HG03280 (cell line): ENCODE measurements at regions not wholly inside any gene's neighbourhood (a gene's known extent, or its start where the extent isn't known, plus 50 kb on each side); places are given as distances from the start of the nearest gene placed in this dataset.

Source experiments
- ATAC-seq: cut with Tn5 transposase; IDR thresholded peaks from one replicate; pipeline ENCODE4 v1.9.1; 2021; ENCODE audit warnings: mild to moderate bottlenecking, moderate library complexity; ENCODE audit not compliant: unreplicated experiment

- ATAC-seq: no peak
Observed at GRCh38 chr17:65446043-65446442, 115.4 kb downstream of the AXIN2 start.

DNA sequence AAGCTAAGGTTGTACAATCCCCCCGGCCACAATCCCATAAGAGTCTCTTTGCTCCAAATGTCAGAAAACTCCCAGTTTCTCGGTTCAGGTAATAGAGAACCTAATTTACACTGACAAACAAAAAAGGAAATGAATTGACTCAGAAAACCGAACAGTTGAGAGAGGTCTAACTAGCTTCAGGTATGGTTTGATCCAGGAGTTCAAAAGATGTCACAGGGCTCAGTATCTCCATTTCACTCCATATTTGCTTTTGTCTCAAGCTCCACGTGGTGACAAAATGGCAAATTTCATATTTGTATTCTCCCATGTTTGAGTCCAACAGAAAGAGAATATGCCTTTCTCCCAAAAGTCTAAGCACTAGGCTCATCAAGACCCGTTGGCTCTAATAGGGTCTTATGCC lies 117.4 kb downstream of the AXIN2 start:
- ATAC-seq: no peak

DNA sequence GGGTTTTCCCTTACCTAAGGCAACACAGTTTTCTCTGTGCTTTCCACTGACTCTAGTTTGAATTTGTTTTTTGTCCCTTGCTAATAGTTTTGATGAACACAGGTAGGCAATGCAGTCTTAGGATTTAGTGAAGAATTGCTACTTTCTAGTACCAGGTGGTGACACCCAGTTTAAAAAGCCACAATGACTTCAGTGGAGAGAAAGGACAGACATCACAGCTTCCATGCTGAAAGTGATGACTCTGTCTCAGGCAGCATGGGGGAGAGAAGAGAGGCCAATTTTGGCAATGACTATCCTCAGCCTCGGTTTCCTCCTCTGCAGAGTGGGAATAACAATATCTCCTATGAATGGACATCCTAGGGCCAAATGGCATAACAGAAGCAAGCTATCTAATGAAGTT lies 118.8 kb downstream of the AXIN2 start:
- no peak for ATAC-seq

DNA sequence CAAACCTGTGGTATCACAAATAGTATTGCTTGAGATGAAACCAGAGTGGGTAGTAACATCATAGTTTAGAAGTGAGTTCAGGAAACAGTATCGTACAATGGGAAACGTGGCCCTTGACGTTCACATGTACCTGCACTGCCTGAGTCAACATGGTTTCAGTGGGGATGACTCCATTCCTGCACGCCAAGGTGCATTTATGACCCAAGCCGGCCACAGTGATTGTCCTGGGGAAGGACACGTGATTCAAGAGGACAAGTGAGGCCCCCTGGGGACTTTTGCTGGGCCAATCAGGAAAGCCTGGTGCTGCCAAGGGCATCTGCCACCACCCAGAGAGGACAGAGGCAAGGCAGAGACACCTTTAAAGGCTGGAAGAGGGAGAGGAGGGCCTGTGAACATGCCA lies 119.2 kb downstream of the AXIN2 start:
- ATAC-seq: no peak

- ATAC-seq: no peak
Observed at GRCh38 chr17:65441053-65441605, 120.3 kb downstream of the AXIN2 start.

- ATAC-seq: no peak
Observed at GRCh38 chr17:65438708-65439294, 122.6 kb downstream of the AXIN2 start.

DNA sequence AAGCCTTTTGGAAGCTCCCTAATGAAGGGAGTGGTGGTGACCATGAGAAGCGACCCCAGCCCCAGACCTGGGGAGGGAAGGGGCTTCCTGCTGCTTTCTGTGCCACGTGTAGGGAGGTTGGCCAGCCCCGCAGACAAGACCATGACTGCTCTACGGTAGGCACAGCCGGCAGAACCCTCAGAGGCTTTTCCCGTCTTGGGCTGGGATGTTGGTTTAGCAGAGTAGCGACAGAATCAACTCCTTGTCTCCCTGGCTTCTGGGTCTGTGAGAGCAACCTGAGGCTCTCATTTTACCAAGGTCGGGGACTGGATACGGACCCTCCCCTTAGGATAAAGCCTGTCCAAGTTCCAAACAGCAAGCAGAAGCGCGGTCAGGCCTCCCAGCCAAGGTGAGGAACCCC lies 123.3 kb downstream of the AXIN2 start:
- ATAC-seq: no peak

- no peak for ATAC-seq
Observed at GRCh38 chr17:65436871-65437270, 124.6 kb downstream of the AXIN2 start.

GRCh38 chr17:65434878-65435277 lies 126.6 kb downstream of the AXIN2 start:
- no peak for ATAC-seq

DNA sequence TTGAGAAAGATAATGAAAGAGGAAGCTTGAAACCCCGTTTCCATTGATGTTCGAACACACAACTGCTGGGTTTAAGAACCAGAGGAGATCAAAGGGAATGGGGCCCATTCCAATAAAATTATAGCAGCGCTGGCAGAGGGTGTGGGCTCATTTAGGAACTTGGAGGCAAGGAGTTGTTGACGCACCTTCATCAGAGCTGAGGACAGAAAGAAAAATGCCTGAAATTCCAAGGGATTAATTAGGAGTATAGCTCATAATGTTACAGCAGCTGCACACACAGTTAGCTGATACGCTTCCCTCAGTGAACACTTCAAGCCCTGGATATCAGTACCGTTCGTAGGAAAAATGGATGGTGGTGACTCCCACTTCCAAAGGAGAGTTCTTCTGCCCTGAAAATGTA lies 127.2 kb downstream of the AXIN2 start:
- no peak for ATAC-seq

- ATAC-seq: no peak
Observed at GRCh38 chr17:65433592-65433991, 127.9 kb downstream of the AXIN2 start.

GRCh38 chr17:65433157-65433556 lies 128.3 kb downstream of the AXIN2 start:
- ATAC-seq: no peak

- ATAC-seq: no peak
Observed at GRCh38 chr17:65431116-65431515, 130.3 kb downstream of the AXIN2 start.

GRCh38 chr17:65430209-65430833 lies 131.1 kb downstream of the AXIN2 start:
- no peak for ATAC-seq

DNA sequence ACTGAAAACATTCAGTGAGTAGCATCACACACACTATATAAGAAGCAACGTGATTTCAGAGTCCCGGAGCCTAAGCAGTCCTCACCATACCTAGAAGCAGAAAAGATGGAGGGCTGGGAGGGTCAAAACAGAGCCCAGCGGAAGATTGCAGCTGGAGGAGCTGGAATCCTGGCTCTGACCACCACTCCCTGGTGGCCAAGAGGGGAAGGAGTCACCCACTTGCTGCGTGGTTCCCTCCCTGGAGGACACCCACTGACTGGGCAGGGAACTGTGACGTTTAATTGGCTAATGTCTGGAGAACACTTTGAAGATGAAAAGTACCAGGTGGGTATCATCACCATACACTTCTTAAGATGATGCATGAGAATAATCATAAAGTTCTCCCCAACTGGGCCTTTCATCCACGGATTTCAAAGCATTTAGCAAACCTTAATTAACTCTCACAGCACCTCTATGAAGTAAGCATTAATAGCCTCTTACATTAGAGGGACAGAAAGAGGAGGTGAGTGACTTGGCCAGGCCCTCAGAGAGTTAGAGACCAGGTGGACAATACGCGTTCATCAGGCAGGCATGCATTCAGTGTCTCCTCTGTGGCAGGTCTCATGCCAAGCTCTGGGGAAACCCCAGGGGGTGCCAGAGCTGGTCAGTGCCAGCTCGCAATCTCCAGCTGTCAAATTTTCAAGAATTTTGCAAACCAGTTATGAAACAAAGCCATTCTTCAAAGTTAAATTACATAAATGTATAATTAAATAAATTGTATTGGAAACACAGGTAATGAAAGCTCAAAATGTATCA lies 137.9 kb downstream of the AXIN2 start:
- no peak for ATAC-seq

DNA sequence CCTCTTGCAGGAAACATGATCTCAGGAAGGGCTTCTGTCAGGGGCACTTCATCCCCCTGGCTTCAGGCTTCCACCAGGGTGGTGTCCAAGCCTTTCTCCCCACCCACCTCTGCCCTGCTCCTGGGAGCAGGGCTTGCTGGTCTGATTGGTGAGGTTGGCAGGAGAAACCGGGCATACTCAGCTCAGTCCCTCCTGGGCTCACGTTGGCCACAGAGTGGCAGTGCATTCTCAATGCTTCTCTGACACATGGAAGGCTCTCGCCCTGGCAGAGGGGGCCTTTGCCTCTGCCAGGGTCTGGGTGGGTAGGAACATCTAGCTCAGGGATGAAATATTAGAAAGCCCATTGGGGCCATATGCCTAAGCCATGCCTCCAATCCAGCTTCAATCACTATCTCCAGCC lies 142.8 kb downstream of the AXIN2 start:
- ATAC-seq: no peak

DNA sequence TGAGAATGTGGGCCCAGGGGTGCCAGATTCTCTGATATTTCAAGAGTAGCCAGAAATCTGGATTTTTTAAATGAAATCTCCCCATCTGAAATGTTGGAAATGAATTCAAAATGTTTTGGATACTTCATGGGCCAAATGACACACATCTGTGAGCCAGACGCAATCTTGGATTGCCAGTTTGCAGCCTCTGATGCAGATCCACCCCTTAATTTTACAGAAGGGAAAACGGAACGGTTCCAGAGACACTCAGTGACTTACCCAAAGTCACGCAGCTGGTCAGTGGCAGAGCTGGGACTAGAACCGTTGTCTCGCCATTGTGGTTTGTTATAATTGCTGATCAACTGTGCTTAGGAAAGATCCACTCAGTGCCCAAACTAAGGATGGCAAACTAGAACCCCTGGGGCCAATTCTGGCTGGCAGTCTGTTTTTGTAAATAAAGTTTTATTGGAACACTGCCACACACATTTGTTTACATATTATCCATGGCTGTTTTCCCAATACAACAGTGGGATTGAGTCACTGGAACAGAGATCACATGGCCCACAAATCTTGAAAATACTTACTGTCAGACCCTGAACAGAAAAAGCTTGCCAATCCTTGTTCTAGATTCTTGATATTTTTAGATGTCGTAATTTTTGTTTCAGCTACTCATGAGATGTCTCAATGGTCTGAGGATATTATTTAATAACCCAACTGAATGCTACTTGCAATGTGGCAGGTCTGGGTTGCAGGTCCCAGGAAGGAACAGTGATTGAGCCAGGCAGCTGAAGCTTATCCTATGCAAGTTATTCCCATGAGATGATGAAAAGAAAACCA lies 143.8 kb downstream of the AXIN2 start:
- no peak for ATAC-seq

DNA sequence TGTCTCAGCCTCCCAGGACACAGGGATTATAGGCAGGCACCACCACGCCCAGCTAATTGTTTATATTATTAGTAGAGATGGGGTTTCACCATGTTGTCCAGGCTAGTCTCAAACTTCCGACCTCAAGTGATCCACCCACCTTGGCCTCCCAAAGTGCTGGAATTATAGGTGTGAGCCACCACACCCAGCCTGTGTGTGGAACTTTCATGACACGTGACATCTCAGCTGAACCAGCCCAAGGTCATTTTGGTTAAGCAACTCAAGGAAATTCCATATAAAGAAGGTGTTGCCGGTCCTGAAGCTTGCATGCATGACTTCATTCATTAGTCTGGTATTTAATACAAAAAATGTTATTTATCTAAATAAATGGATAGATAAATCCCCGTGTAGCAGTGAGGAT lies 145.5 kb downstream of the AXIN2 start:
- ATAC-seq: no peak

GRCh38 chr17:65413390-65413789 lies 148.1 kb downstream of the AXIN2 start:
- ATAC-seq: no peak

GRCh38 chr17:65409381-65409780 lies 152.1 kb downstream of the AXIN2 start:
- no peak for ATAC-seq

GRCh38 chr17:65408050-65408449 lies 153.4 kb downstream of the AXIN2 start:
- no peak for ATAC-seq
